SK-N-SH treated with all-trans-retinoic acid at 6 μM for 48 hours (cell line): ENCODE measurements at regions not wholly inside any gene's neighbourhood (a gene's known extent, or its start where the extent isn't known, plus 50 kb on each side); places are given as distances from the start of the nearest gene placed in this dataset.

Source experiments
- ATAC-seq: fragments of 200-7000 bp; cut with Tn5 transposase; 3 replicates; pipeline ENCODE4 v1.9.1; 2020; ENCODE audit warnings: mild to moderate bottlenecking, moderate library complexity
- ARNTL ChIP-seq: fragments of 450-650 bp; formaldehyde crosslinking; IDR thresholded peaks from 2 replicates; pipeline ENCODE4 v1.5.0; 2020; ENCODE audit warnings: low read depth, mild to moderate bottlenecking, moderate library complexity, borderline replicate concordance
- CSDC2 ChIP-seq: fragments of 250-450 bp; sonication (Bioruptor Pico); IDR thresholded peaks from 2 replicates; pipeline ENCODE4 v1.5.0; 2020; ENCODE audit warnings: mild to moderate bottlenecking, moderate library complexity
- GLIS3 ChIP-seq: fragments of 250-450 bp; sonication (Bioruptor Pico); IDR thresholded peaks from 2 replicates; pipeline ENCODE4 v1.5.0; 2020; ENCODE audit warnings: mild to moderate bottlenecking, moderate library complexity
- ISL1 ChIP-seq: fragments of 250-450 bp; sonication (Bioruptor Pico); IDR thresholded peaks from 2 replicates; pipeline ENCODE4 v2.1.2; 2022; ENCODE audit warnings: mild to moderate bottlenecking, moderate library complexity
- OSR1 ChIP-seq: fragments of 250-450 bp; sonication (Bioruptor Pico); IDR thresholded peaks from 2 replicates; pipeline ENCODE4 v1.8.0; 2022; ENCODE audit warnings: moderate library complexity, mild to moderate bottlenecking, inconsistent platforms
- PPARA ChIP-seq: fragments of 250-450 bp; sonication (Bioruptor Pico); IDR thresholded peaks from 2 replicates; pipeline ENCODE4 v1.5.0; 2020; ENCODE audit warnings: mild to moderate bottlenecking, borderline replicate concordance
- RARB ChIP-seq: fragments of 250-450 bp; sonication (Bioruptor Pico); IDR thresholded peaks from 2 replicates; pipeline ENCODE4 v1.8.0; 2021; ENCODE audit warnings: mild to moderate bottlenecking, moderate library complexity
- SNAI2 ChIP-seq: fragments of 250-450 bp; sonication (Bioruptor Pico); IDR thresholded peaks from 2 replicates; pipeline ENCODE4 v1.5.0; 2020; ENCODE audit warnings: mild to moderate bottlenecking, moderate library complexity
- TOX ChIP-seq: fragments of 250-450 bp; sonication (Bioruptor Pico); IDR thresholded peaks from 2 replicates; pipeline ENCODE4 v1.8.0; 2021; ENCODE audit warnings: mild to moderate bottlenecking, moderate library complexity, borderline replicate concordance
- TSHZ2 ChIP-seq: fragments of 250-450 bp; sonication (Bioruptor Pico); IDR thresholded peaks from 2 replicates; pipeline ENCODE4 v1.5.0; 2020; ENCODE audit warnings: mild to moderate bottlenecking, moderate library complexity
- ZC3H10 ChIP-seq: fragments of 250-450 bp; sonication (Bioruptor Pico); IDR thresholded peaks from 2 replicates; pipeline ENCODE4 v1.5.1; 2021; ENCODE audit warnings: mild to moderate bottlenecking, moderate library complexity
- ZFP3 ChIP-seq: fragments of 250-450 bp; sonication (Bioruptor Pico); IDR thresholded peaks from 2 replicates; pipeline ENCODE4 v1.5.0; 2020; ENCODE audit warnings: mild to moderate bottlenecking, moderate library complexity
- ZFP30 ChIP-seq: fragments of 450-650 bp; formaldehyde crosslinking; IDR thresholded peaks from 2 replicates; pipeline ENCODE4 v1.5.0; 2022; ENCODE audit warnings: mild to moderate bottlenecking, moderate library complexity
- ZNF565 ChIP-seq: fragments of 450-650 bp; formaldehyde crosslinking; conservative IDR thresholded peaks from 2 replicates; pipeline ENCODE4 v1.5.0; 2020; ENCODE audit warnings: low read depth, mild to moderate bottlenecking, moderate library complexity
- ZNF70 ChIP-seq: fragments of 450-650 bp; formaldehyde crosslinking; IDR thresholded peaks from 2 replicates; pipeline ENCODE4 v1.5.0; 2020; ENCODE audit warnings: mild to moderate bottlenecking, moderate library complexity
- ZNF8 ChIP-seq: fragments of 450-650 bp; formaldehyde crosslinking; IDR thresholded peaks from 2 replicates; pipeline ENCODE4 v1.5.0; 2020; ENCODE audit warnings: mild to moderate bottlenecking, moderate library complexity
- TF ChIP-seq, protein P1 (sequence below): fragments of 250-450 bp; sonication (Bioruptor Pico); IDR thresholded peaks from 2 replicates; pipeline ENCODE4 v1.8.0; 2020; ENCODE audit warnings: mild to moderate bottlenecking, moderate library complexity, borderline replicate concordance
- TF ChIP-seq, protein P2 (sequence below): fragments of 250-450 bp; sonication (Bioruptor Pico); IDR thresholded peaks from 2 replicates; pipeline ENCODE4 v1.8.0; 2021; ENCODE audit warnings: low read depth, mild to moderate bottlenecking, moderate library complexity, borderline replicate concordance
- TF ChIP-seq, protein P3 (sequence below): fragments of 250-450 bp; sonication (Bioruptor Pico); IDR thresholded peaks from 2 replicates; pipeline ENCODE4 v1.5.1; 2021; ENCODE audit warnings: mild to moderate bottlenecking, moderate library complexity
- TF ChIP-seq, protein P4 (sequence below): fragments of 250-450 bp; sonication (Bioruptor Pico); IDR thresholded peaks from 2 replicates; pipeline ENCODE4 v1.5.1; 2020; ENCODE audit warnings: low read depth, mild to moderate bottlenecking, moderate library complexity

- TF ChIP-seq ISL1 (CRISPR knock-in tag) (no peak), PPARA (no peak), OSR1 (no peak), SNAI2 (CRISPR knock-in tag) (no peak), CSDC2 (CRISPR knock-in tag) (no peak), ZNF8 (no peak), ZNF70 (CRISPR knock-in tag) (no peak)
- TF ChIP-seq, protein P1, sequence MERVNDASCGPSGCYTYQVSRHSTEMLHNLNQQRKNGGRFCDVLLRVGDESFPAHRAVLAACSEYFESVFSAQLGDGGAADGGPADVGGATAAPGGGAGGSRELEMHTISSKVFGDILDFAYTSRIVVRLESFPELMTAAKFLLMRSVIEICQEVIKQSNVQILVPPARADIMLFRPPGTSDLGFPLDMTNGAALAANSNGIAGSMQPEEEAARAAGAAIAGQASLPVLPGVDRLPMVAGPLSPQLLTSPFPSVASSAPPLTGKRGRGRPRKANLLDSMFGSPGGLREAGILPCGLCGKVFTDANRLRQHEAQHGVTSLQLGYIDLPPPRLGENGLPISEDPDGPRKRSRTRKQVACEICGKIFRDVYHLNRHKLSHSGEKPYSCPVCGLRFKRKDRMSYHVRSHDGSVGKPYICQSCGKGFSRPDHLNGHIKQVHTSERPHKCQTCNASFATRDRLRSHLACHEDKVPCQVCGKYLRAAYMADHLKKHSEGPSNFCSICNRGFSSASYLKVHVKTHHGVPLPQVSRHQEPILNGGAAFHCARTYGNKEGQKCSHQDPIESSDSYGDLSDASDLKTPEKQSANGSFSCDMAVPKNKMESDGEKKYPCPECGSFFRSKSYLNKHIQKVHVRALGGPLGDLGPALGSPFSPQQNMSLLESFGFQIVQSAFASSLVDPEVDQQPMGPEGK, result no peak
- TF ChIP-seq, protein P2, sequence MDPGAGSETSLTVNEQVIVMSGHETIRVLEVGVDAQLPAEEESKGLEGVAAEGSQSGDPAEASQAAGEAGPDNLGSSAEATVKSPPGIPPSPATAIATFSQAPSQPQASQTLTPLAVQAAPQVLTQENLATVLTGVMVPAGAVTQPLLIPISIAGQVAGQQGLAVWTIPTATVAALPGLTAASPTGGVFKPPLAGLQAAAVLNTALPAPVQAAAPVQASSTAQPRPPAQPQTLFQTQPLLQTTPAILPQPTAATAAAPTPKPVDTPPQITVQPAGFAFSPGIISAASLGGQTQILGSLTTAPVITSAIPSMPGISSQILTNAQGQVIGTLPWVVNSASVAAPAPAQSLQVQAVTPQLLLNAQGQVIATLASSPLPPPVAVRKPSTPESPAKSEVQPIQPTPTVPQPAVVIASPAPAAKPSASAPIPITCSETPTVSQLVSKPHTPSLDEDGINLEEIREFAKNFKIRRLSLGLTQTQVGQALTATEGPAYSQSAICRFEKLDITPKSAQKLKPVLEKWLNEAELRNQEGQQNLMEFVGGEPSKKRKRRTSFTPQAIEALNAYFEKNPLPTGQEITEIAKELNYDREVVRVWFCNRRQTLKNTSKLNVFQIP (CRISPR knock-in tag), result no peak
- no peak for ATAC-seq
These were observed 115.5 kb upstream of the COL24A1 start for GRCh38 chr1:86272083-86272482.

GRCh38 chr1:86271046-86271445 is 114.5 kb upstream of the COL24A1 start:
- no peak for ATAC-seq
- no peak for TF ChIP-seq TSHZ2
- TF ChIP-seq, protein P2 (CRISPR knock-in tag), result no peak
- TF ChIP-seq SNAI2 (CRISPR knock-in tag), result no peak
- no peak for TF ChIP-seq CSDC2 (CRISPR knock-in tag)
- TF ChIP-seq TOX, result no peak

- no peak for TF ChIP-seq ZNF70 (CRISPR knock-in tag)
- TF ChIP-seq, protein P3, sequence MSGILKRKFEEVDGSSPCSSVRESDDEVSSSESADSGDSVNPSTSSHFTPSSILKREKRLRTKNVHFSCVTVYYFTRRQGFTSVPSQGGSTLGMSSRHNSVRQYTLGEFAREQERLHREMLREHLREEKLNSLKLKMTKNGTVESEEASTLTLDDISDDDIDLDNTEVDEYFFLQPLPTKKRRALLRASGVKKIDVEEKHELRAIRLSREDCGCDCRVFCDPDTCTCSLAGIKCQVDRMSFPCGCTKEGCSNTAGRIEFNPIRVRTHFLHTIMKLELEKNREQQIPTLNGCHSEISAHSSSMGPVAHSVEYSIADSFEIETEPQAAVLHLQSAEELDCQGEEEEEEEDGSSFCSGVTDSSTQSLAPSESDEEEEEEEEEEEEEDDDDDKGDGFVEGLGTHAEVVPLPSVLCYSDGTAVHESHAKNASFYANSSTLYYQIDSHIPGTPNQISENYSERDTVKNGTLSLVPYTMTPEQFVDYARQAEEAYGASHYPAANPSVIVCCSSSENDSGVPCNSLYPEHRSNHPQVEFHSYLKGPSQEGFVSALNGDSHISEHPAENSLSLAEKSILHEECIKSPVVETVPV, result no peak
- no peak for TF ChIP-seq GLIS3 (CRISPR knock-in tag)
- no peak for TF ChIP-seq TOX
- TF ChIP-seq ZNF8, result no peak
- TF ChIP-seq OSR1, result no peak
- no peak for TF ChIP-seq ZNF565 (CRISPR knock-in tag)
- TF ChIP-seq, protein P4, sequence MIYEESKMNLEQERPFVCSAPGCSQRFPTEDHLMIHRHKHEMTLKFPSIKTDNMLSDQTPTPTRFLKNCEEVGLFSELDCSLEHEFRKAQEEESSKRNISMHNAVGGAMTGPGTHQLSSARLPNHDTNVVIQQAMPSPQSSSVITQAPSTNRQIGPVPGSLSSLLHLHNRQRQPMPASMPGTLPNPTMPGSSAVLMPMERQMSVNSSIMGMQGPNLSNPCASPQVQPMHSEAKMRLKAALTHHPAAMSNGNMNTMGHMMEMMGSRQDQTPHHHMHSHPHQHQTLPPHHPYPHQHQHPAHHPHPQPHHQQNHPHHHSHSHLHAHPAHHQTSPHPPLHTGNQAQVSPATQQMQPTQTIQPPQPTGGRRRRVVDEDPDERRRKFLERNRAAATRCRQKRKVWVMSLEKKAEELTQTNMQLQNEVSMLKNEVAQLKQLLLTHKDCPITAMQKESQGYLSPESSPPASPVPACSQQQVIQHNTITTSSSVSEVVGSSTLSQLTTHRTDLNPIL, result no peak
- TF ChIP-seq ZFP3, result no peak
- no peak for TF ChIP-seq PPARA
- TF ChIP-seq, all 23 proteins: peak for 0
- no peak for ATAC-seq
These were observed 106.5 kb upstream of the COL24A1 start for GRCh38 chr1:86263101-86263500.

- no peak for ATAC-seq
- TF ChIP-seq GLIS3 (CRISPR knock-in tag), result no peak
- TF ChIP-seq, protein P1, result no peak
- TF ChIP-seq RARB (CRISPR knock-in tag), result no peak
- TF ChIP-seq CSDC2 (CRISPR knock-in tag), result no peak
- TF ChIP-seq TOX, result no peak
- TF ChIP-seq ZNF8, result no peak
- TF ChIP-seq, protein P4, result no peak
- TF ChIP-seq ZFP30 (CRISPR knock-in tag), result no peak
- TF ChIP-seq ARNTL, result no peak
- TF ChIP-seq ZFP3, result no peak
- no peak for TF ChIP-seq ZC3H10
- TF ChIP-seq ZNF70 (CRISPR knock-in tag), result no peak
- no peak for TF ChIP-seq ZNF565 (CRISPR knock-in tag)
- no peak for TF ChIP-seq SNAI2 (CRISPR knock-in tag)
These were observed 103.9 kb upstream of the COL24A1 start for GRCh38 chr1:86260476-86260875.
